GM20431 (cell line): ENCODE measurements at regions not wholly inside any gene's neighbourhood (a gene's known extent, or its start where the extent isn't known, plus 50 kb on each side); places are given as distances from the start of the nearest gene placed in this dataset.

ENCODE experiments used
- in situ Hi-C: fragments of 300-500 bp; cut with MseI, MboI; formaldehyde crosslinking; loops from one replicate; pipeline ENCODE4 v1.15.0; 2020; ENCODE audit warnings: low sequenced_read_pairs; ENCODE audit not compliant: unreplicated experiment

- in situ Hi-C loops = no loop called here
Measured at GRCh38 chr3:87046241-87046640, 55.3 kb upstream of the VGLL3 start.

- in situ Hi-C loops = no loop called here
Measured at GRCh38 chr3:87045473-87045872, 54.5 kb upstream of the VGLL3 start.

- in situ Hi-C loops = no loop called here
Measured at GRCh38 chr3:87044846-87045245, 53.9 kb upstream of the VGLL3 start.

- in situ Hi-C loops = no loop called here
Measured at GRCh38 chr3:87044409-87044808, 53.5 kb upstream of the VGLL3 start.

GRCh38 chr3:87041191-87041590 is 50.2 kb upstream of the VGLL3 start:
- in situ Hi-C loops = no loop called here
